ENCODE measurements at regions not wholly inside any gene's neighbourhood (a gene's known extent, or its start where the extent isn't known, plus 50 kb on each side); places are given as distances from the start of the nearest gene placed in this dataset.

DNA sequence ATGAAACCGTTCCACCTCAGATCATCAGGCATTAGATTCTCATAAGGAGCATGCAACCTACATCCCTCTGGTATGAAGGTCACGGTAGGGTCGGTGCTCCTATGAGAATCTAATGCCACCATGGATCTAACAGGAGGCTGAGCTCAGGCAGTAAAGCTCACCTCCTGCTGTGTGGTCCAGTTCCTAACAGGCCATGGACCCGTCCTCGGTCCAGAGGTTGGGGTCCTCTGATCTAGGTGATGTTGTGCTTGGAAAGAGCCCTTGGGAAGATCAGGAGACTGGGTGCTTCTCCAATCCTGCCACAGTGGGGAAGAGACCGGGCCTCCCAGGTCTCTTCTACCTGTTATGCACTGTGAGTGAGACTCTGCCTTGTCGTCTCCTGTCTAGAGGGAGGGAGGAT is 104.6 kb downstream of the ACKR3 start:
- no peak for TF ChIP-seq GATA2 (IDR thresholded peaks at IDR 0.05; ENCODE audit: low read depth, low read length)
- no peak for TF ChIP-seq GATA3 (IDR thresholded peaks at IDR 0.05; ENCODE audit: low read depth, low read length)

All from SH-SY5Y (cell line).